GM12878 (cell line): ENCODE measurements at regions not wholly inside any gene's neighbourhood (a gene's known extent, or its start where the extent isn't known, plus 50 kb on each side); places are given as distances from the start of the nearest gene placed in this dataset.

Source experiments
- ATAC-seq: fragments of 200-7000 bp; cut with Tn5 transposase; 3 replicates; pipeline ENCODE4 v1.9.1; 2020; ENCODE audit warnings: mild to moderate bottlenecking, moderate library complexity
- BruUV-seq: library from RNA; stranded (reverse); fragments of 400-500 nt; replicated peaks from 2 replicates; lab custom pipeline; 2021; lab: Mats Ljungman, UMichigan
- CTCF ChIA-PET: fragments of 300-600 bp; sonication (Branson Sonifier 250); formaldehyde crosslinking; extraction: SDS; loops from one replicate; lab custom pipeline; 2021; ENCODE audit warnings: inconsistent platforms; lab: Yijun Ruan, JAX
- POLR2A ChIA-PET: fragments of 350-600 bp; formaldehyde crosslinking; extraction: SDS; loops from one replicate; lab custom pipeline; 2021; ENCODE audit warnings: inconsistent platforms; lab: Charles Lee
- RAD21 ChIA-PET: fragments of 300-600 bp; sonication (Branson Sonifier 250); formaldehyde crosslinking; loops from one replicate; lab custom pipeline; 2023; ENCODE audit warnings: antibody characterized with exemption; ENCODE audit not compliant: unreplicated experiment; lab: Charles Lee
- SMC1A ChIA-PET: fragments of 300-600 bp; sonication (Branson Sonifier 250); formaldehyde crosslinking; loops from one replicate; lab custom pipeline; 2023; ENCODE audit not compliant: unreplicated experiment, uncharacterized antibody; lab: Charles Lee
- DNase-seq: peaks from one replicate; pipeline ENCODE4 v3.0.0-alpha.2; 2011; ENCODE audit warnings: low read depth, low spot score
- FAIRE-seq: peaks from 3 replicates; lab custom pipeline; 2011; peaks lifted over from hg19 to GRCh38; lab: Jason Lieb, UNC
- H2AFZ ChIP-seq: 2 replicates; pipeline ENCODE4 v1.6.0; 2011; ENCODE audit warnings: low read depth, low read length, control low read depth; ENCODE audit not compliant: control insufficient read depth
- H3K27ac ChIP-seq: 2 replicates; pipeline ENCODE4 v1.5.1; 2011; ENCODE audit warnings: control low read depth; ENCODE audit not compliant: control insufficient read depth, insufficient read depth
- H3K27me3 ChIP-seq, 2 experiments: replicated peaks in 1 of 2; 2 replicates each; pipeline versions ENCODE4 v1.6.0 to v1.6.1; 2011; ENCODE audit warnings: low read length in 1 of 2; ENCODE audit not compliant: control insufficient read depth in 2 of 2, insufficient read depth in 2 of 2
- H3K36me3 ChIP-seq, 2 experiments: 2 replicates each; pipeline ENCODE4 v1.5.1; 2011; ENCODE audit warnings: low read length in 1 of 2; ENCODE audit not compliant: control insufficient read depth in 2 of 2, insufficient read depth in 2 of 2
- H3K4me1 ChIP-seq: 2 replicates; pipeline ENCODE4 v1.6.1; 2011; ENCODE audit warnings: mild to moderate bottlenecking, low read length, moderate library complexity, mixed read lengths; ENCODE audit not compliant: control insufficient read depth, insufficient read depth
- H3K4me2 ChIP-seq: 2 replicates; pipeline ENCODE4 v1.6.0; 2011; ENCODE audit warnings: control low read depth; ENCODE audit not compliant: control insufficient read depth, insufficient read depth
- H3K4me3 ChIP-seq: fragments of 200-600 bp; sonication (generic); 2 replicates; pipeline ENCODE4 v1.5.1; 2016
- H3K79me2 ChIP-seq: 2 replicates; pipeline ENCODE4 v1.6.0; 2011; ENCODE audit warnings: low read length; ENCODE audit not compliant: control insufficient read depth, insufficient read depth
- H3K9ac ChIP-seq: 2 replicates; pipeline ENCODE4 v1.8.0; 2011; ENCODE audit warnings: low read length, control low read depth, mixed read lengths; ENCODE audit not compliant: control insufficient read depth, insufficient read depth
- H3K9me3 ChIP-seq: replicated peaks from 3 replicates; pipeline ENCODE4 v1.5.1; 2011; ENCODE audit warnings: mild to moderate bottlenecking, low read length; ENCODE audit not compliant: control insufficient read depth, insufficient read depth
- H4K20me1 ChIP-seq: 2 replicates; pipeline ENCODE4 v1.6.0; 2011; ENCODE audit not compliant: control insufficient read depth, insufficient read depth
- FOXM1 ChIP-seq: IDR thresholded peaks from 2 replicates; pipeline ENCODE4 v1.6.1; 2012; ENCODE audit warnings: low read depth, mild to moderate bottlenecking, inconsistent platforms, low read length, moderate library complexity
- GABPA ChIP-seq: IDR thresholded peaks from 2 replicates; pipeline ENCODE4 v1.6.1; 2014; ENCODE audit warnings: antibody characterized with exemption, low read depth, mild to moderate bottlenecking, inconsistent platforms
- KLF5 ChIP-seq: fragments of 450-650 bp; IDR thresholded peaks from 2 replicates; pipeline ENCODE4 v1.6.1; 2014; ENCODE audit warnings: mild to moderate bottlenecking; ENCODE audit not compliant: partially characterized antibody
- MXI1 ChIP-seq: fragments of 150-350 bp; IDR thresholded peaks from 2 replicates; pipeline ENCODE4 v1.6.1; 2011; ENCODE audit warnings: low read depth, mild to moderate bottlenecking, inconsistent platforms, low read length, improper control_type of control experiment
- MYB ChIP-seq: fragments of 150-350 bp; IDR thresholded peaks from 2 replicates; pipeline ENCODE4 v1.6.1; 2014; ENCODE audit warnings: mild to moderate bottlenecking, low read depth, low read length, borderline replicate concordance
- SIX5 ChIP-seq: IDR thresholded peaks from 2 replicates; pipeline ENCODE4 v1.6.1; 2011; ENCODE audit warnings: mild to moderate bottlenecking, low read depth, low read length, moderate library complexity; ENCODE audit not compliant: severe bottlenecking
- SMAD5 ChIP-seq: IDR thresholded peaks from 2 replicates; pipeline ENCODE4 v1.6.1; 2016; ENCODE audit warnings: antibody characterized with exemption, low read depth
- WGBS: methylation state at CpG from one replicate; pipeline ENCODE4 v1.1.6; 2016; ENCODE audit warnings: low lambda C conversion rate; ENCODE audit not compliant: insufficient replicate concordance, insufficient coverage; ENCODE audit errors: missing lambda C conversion rate; 5-methylcytosine and 5-hydroxymethylcytosine counted together
- in situ Hi-C: fragments of 300-500 bp; cut with MboI; formaldehyde crosslinking; loops from 9 replicates; pipeline ENCODE4 v1.14.3; 2018; ENCODE audit warnings: mixed read lengths
- intact Hi-C: fragments of 100-400 bp; cut with micrococcal nuclease; formaldehyde crosslinking; loops from one replicate; pipeline ENCODE4 v1.14.2; 2022; ENCODE audit not compliant: unreplicated experiment

- in situ Hi-C loops (no loop called here), intact Hi-C loops (no loop called here)
- no peaks in the 10 kb centered on the region for H3K9me3 ChIP-seq
- H3K79me2 ChIP-seq: no peaks in the 10 kb centered on the region
- TF ChIP-seq SIX5: no peak
- no peak for TF ChIP-seq GABPA
- no peak for TF ChIP-seq FOXM1
- TF ChIP-seq SMAD5: no peak
- TF ChIP-seq MYB: no peak
- TF ChIP-seq MXI1: no peak
- TF ChIP-seq KLF5: no peak
- CTCF ChIA-PET: no interaction called here
- no peak overlapping the region for H3K27ac ChIP-seq
- H4K20me1 ChIP-seq: no peaks in the 10 kb centered on the region
- H3K4me1 ChIP-seq: 0 out of 2 replicates have a peak, but pooled peaks cover 3% of the 10 kb centered on the region
- ATAC-seq: no peak
- H3K36me3 ChIP-seq: no peaks in the 10 kb centered on the region
- H2AFZ ChIP-seq: no peak overlapping the region
- no peak for DNase-seq
- BruUV-seq: no TSS peak
- SMC1A ChIA-PET: no interaction called here
- RAD21 ChIA-PET: no interaction called here
- FAIRE-seq: no peak
- H3K27me3 ChIP-seq: no peaks in the 10 kb centered on the region
- POLR2A ChIA-PET: no interaction called here
- WGBS: 66% methylated on average over 36 of the region's 36 CpGs
- H3K9ac ChIP-seq: no peak overlapping the region
- no peak overlapping the region for H3K4me2 ChIP-seq
- no peak overlapping the region for H3K4me3 ChIP-seq
Measured at GRCh38 chr12:131443019-131444000, 267.6 kb upstream of the SFSWAP start.
